ENCODE measurements at regions not wholly inside any gene's neighbourhood (a gene's known extent, or its start where the extent isn't known, plus 50 kb on each side); places are given as distances from the start of the nearest gene placed in this dataset.

DNA sequence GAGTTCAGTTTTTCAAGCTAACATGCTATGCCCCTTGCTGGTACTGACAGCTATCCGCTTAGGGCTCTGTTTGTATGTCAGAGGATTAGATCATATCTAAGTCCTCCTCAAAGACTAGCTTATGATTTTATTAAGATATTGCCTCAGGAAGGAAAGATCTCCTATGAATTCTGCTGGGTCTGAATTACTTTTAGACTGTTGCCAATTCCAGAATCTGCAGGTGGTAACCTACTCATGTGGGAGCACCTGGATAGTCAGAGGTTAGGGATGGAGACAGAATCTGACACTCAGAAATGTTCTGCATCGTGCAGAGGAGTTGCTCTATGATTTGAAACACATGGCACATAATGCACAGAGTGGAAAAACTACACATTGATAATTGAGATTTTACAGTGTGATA, 843.4 kb downstream of the SLC6A15 start:
- TF ChIP-seq CTCF (IDR thresholded peaks at IDR 0.05) (no peak), POLR2A (IDR thresholded peaks at IDR 0.05) (no peak)
